ENCODE measurements at regions not wholly inside any gene's neighbourhood (a gene's known extent, or its start where the extent isn't known, plus 50 kb on each side); places are given as distances from the start of the nearest gene placed in this dataset.

DNA sequence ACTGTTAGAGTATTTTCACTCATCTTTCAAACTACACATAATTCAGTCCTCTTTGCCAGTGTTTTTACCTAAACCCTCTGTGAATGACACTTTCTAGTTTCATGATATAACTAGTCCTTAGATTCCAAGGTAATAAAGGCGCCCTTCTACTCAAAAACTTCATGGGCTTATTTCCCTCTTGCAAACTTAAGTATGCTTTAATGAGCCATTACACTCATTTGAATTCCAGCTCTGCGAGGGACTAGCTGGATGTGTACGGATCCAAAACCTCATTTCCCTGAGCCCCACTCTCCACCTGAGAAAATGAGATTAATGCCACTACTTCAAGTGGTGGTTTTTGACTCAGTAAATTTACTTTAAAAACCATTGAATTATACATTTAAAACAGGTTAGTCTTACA lies 141.1 kb downstream of the NDUFA12 start:
- intact Hi-C loops (cut with micrococcal nuclease) (no loop called here), dilution Hi-C loops (cut with MboI; ENCODE audit: extremely low pct_ligation_motif_present, low sequenced_read_pairs) (no loop called here)
- ChIA-PET CTCF (no interaction called here), POLR2A (no interaction called here)
- Histone ChIP-seq H3K4me2 (ENCODE audit: insufficient read depth, low read length) (no peak overlapping the region), H3K27ac (ENCODE audit: insufficient read depth, low read depth, low read length) (no peak overlapping the region), H3K36me3 (ENCODE audit: control insufficient read depth in 2 of 2, extremely low read depth in 1 of 2, insufficient read depth in 2 of 2, low read length in 2 of 2) (no peaks in the 10 kb centered on the region), H3K9me1 (replicated peaks; ENCODE audit: control insufficient read depth, extremely low read depth, insufficient read depth, low read length) (no peaks in the 10 kb centered on the region), H4K20me1 (replicated peaks; ENCODE audit: control insufficient read depth, extremely low read depth, insufficient read depth, low read length) (no peaks in the 10 kb centered on the region), H3K27me3 (ENCODE audit: control insufficient read depth in 2 of 2, insufficient read depth in 2 of 2, low read length in 2 of 2) (peaks cover 5 to 8% of the 10 kb centered on the region in 2 experiments), H3K4me1 (ENCODE audit: control insufficient read depth, extremely low read depth, insufficient read depth, low read length) (no peaks in the 10 kb centered on the region), H3K9me3 (replicated peaks; ENCODE audit: control insufficient read depth, insufficient read depth, low read length) (no peaks in the 10 kb centered on the region), H3K9ac (replicated peaks; ENCODE audit: extremely low read depth, insufficient read depth, low read length) (no peak overlapping the region), H2AFZ (ENCODE audit: low read depth, low read length) (no peak overlapping the region), H3K4me3 (replicated peaks in 1 of 3; ENCODE audit: insufficient read depth in 1 of 3, low read depth in 1 of 3, low read length in 3 of 3) (no peak overlapping the region), H3K79me2 (ENCODE audit: control insufficient read depth, insufficient read depth, low read length) (no peaks in the 10 kb centered on the region)
- TF ChIP-seq POLR2A (IDR thresholded peaks at IDR 0.05; ENCODE audit: low read depth, low read length) (no peak), GATA2 (IDR thresholded peaks at IDR 0.05; ENCODE audit: insufficient read depth, insufficient read length, low read depth, low read length) (no peak), FOS (IDR thresholded peaks at IDR 0.05; ENCODE audit: borderline replicate concordance, insufficient read depth, low read length) (no peak), POLR2AphosphoS5 (IDR thresholded peaks at IDR 0.05; ENCODE audit: insufficient read depth, low read depth, low read length) (no peak), JUN (IDR thresholded peaks at IDR 0.05; ENCODE audit: borderline replicate concordance, insufficient read depth, insufficient read length, low read depth) (no peak), MYC (IDR thresholded peaks at IDR 0.05; ENCODE audit: low read depth, low read length) (no peak), EZH2 (IDR thresholded peaks at IDR 0.05; ENCODE audit: borderline replicate concordance, low read depth, low read length, severe bottlenecking) (no peak)
- TF ChIP-seq, protein P1, sequence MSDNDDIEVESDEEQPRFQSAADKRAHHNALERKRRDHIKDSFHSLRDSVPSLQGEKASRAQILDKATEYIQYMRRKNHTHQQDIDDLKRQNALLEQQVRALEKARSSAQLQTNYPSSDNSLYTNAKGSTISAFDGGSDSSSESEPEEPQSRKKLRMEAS (IDR thresholded peaks at IDR 0.05; ENCODE audit: insufficient read depth, insufficient read length), result no peak
- TF ChIP-seq, protein P2, sequence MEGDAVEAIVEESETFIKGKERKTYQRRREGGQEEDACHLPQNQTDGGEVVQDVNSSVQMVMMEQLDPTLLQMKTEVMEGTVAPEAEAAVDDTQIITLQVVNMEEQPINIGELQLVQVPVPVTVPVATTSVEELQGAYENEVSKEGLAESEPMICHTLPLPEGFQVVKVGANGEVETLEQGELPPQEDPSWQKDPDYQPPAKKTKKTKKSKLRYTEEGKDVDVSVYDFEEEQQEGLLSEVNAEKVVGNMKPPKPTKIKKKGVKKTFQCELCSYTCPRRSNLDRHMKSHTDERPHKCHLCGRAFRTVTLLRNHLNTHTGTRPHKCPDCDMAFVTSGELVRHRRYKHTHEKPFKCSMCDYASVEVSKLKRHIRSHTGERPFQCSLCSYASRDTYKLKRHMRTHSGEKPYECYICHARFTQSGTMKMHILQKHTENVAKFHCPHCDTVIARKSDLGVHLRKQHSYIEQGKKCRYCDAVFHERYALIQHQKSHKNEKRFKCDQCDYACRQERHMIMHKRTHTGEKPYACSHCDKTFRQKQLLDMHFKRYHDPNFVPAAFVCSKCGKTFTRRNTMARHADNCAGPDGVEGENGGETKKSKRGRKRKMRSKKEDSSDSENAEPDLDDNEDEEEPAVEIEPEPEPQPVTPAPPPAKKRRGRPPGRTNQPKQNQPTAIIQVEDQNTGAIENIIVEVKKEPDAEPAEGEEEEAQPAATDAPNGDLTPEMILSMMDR (IDR thresholded peaks at IDR 0.05; ENCODE audit: extremely low read depth in 1 of 2, insufficient read depth in 1 of 2, low read depth in 1 of 2, low read length in 2 of 2), result no peak
- FAIRE-seq (no peak), DNase-seq (ENCODE audit: low read depth, low spot score) (no peak)
- BruUV-seq (replicated peaks), result no TSS peak
